HCT116 (cell line): ENCODE measurements at regions not wholly inside any gene's neighbourhood (a gene's known extent, or its start where the extent isn't known, plus 50 kb on each side); places are given as distances from the start of the nearest gene placed in this dataset.

Experiments used
- ATAC-seq: fragments of 200-7000 bp; cut with Tn5 transposase; 2 replicates; pipeline ENCODE4 v1.9.1; 2020; ENCODE audit warnings: mild to moderate bottlenecking, moderate library complexity
- BruUV-seq: library from RNA; stranded (reverse); fragments of 400-500 nt; replicated peaks from 2 replicates; lab custom pipeline; 2021; lab: Mats Ljungman, UMichigan
- CTCF ChIA-PET: fragments of 300-600 bp; sonication (Branson Sonifier 250); formaldehyde crosslinking; loops from one replicate; lab custom pipeline; 2021; ENCODE audit warnings: antibody characterized with exemption; lab: Charles Lee
- POLR2A ChIA-PET: fragments of 300-600, 350-600 bp; sonication (Branson Sonifier 250); formaldehyde crosslinking; loops from one replicate; lab custom pipeline; 2021; ENCODE audit warnings: antibody characterized with exemption; lab: Charles Lee
- RAD21 ChIA-PET, 2 experiments: fragments of 300-600 bp; sonication (Branson Sonifier 250); formaldehyde crosslinking; loops; one replicate each; lab custom pipeline; 2023; ENCODE audit warnings: low total read pairs in 2 of 2; ENCODE audit not compliant: uncharacterized antibody in 2 of 2, unreplicated experiment in 2 of 2, low non-redundant PET in 1 of 2; lab: Charles Lee
- DNase-seq: peaks from one replicate; pipeline ENCODE4 v3.0.0-alpha.2; 2010; ENCODE audit warnings: low read depth, low spot score
- H2AFZ ChIP-seq: fragments of 200-600 bp; shearing (Covaris generic), sonication (generic); 2 replicates; pipeline ENCODE4 v1.6.1; 2017; ENCODE audit warnings: low read depth, mixed run types, mixed read lengths, antibody characterized with exemption, low read length; ENCODE audit not compliant: poor library complexity, severe bottlenecking
- H3K27ac ChIP-seq: 2 replicates; pipeline ENCODE4 v1.5.1; 2012; ENCODE audit warnings: low read depth, low read length
- H3K27me3 ChIP-seq: fragments of 200-600 bp; sonication (generic); 2 replicates; pipeline ENCODE4 v1.6.1; 2016; ENCODE audit warnings: mixed run types, low read length, mixed read lengths; ENCODE audit not compliant: insufficient read depth
- H3K36me3 ChIP-seq, 2 experiments: fragments of 200-500 bp in 1 of 2; fragments of 200-600 bp in 1 of 2; sonication (Bioruptor generic) in 1 of 2; sonication (generic) in 1 of 2; 2 replicates each; pipeline versions ENCODE4 v1.5.1 to v1.6.1; 2014 to 2016; ENCODE audit warnings: low read length in 2 of 2, inconsistent platforms in 1 of 2, mixed read lengths in 1 of 2, mixed run types in 1 of 2; ENCODE audit not compliant: insufficient read depth in 2 of 2, control insufficient read depth in 1 of 2
- H3K4me1 ChIP-seq, 2 experiments: fragments of 200-600 bp in 1 of 2; sonication (generic) in 1 of 2; 2 replicates each; pipeline versions ENCODE4 v1.5.1 to v1.6.1; 2012 to 2017; ENCODE audit warnings: low read length in 2 of 2, inconsistent platforms in 1 of 2, mild to moderate bottlenecking in 1 of 2, mixed read lengths in 1 of 2, mixed run types in 1 of 2, moderate library complexity in 1 of 2; ENCODE audit not compliant: insufficient read depth in 2 of 2, control insufficient read depth in 1 of 2
- H3K4me2 ChIP-seq: fragments of 200-600 bp; sonication (generic); 2 replicates; pipeline ENCODE4 v1.6.1; 2017; ENCODE audit warnings: mixed run types, low read length, mixed read lengths
- H3K4me3 ChIP-seq, 2 experiments: fragments of 200-600 bp in 1 of 2; sonication (generic) in 1 of 2; replicated peaks in 1 of 2; 2 replicates each; pipeline ENCODE4 v1.5.1; 2011 to 2016; ENCODE audit warnings: low read length in 2 of 2, control low read depth in 1 of 2, low read depth in 1 of 2, mild to moderate bottlenecking in 1 of 2, mixed read lengths in 1 of 2, mixed run types in 1 of 2
- H3K79me2 ChIP-seq: fragments of 200-600 bp; sonication (generic); 2 replicates; pipeline ENCODE4 v1.6.1; 2017; ENCODE audit warnings: mild to moderate bottlenecking, mixed run types, low read length, moderate library complexity, mixed read lengths; ENCODE audit not compliant: insufficient read depth
- H3K9ac ChIP-seq: fragments of 200-600 bp; sonication (generic); 2 replicates; pipeline ENCODE4 v1.6.1; 2016; ENCODE audit warnings: low read length, mixed read lengths
- H3K9me2 ChIP-seq: fragments of 200-600 bp; sonication (generic), shearing (Covaris generic); 2 replicates; pipeline ENCODE4 v1.6.1; 2017; ENCODE audit warnings: mixed run types, mild to moderate bottlenecking, moderate library complexity; ENCODE audit not compliant: insufficient read depth
- H3K9me3 ChIP-seq, 2 experiments: fragments of 200-500 bp in 1 of 2; fragments of 200-600 bp in 1 of 2; sonication (Bioruptor generic) in 1 of 2; sonication (generic) in 1 of 2; 2 replicates each; pipeline ENCODE4 v1.6.1; 2014 to 2017; ENCODE audit warnings: low read length in 2 of 2, mixed read lengths in 2 of 2, inconsistent platforms in 1 of 2, low read depth in 1 of 2, mild to moderate bottlenecking in 1 of 2, mixed run types in 1 of 2, moderate library complexity in 1 of 2; ENCODE audit not compliant: control insufficient read depth in 1 of 2, insufficient read depth in 1 of 2
- H4K20me1 ChIP-seq: fragments of 200-600 bp; sonication (generic), shearing (Covaris generic); 2 replicates; pipeline ENCODE4 v1.6.1; 2017; ENCODE audit warnings: mixed run types, mild to moderate bottlenecking, moderate library complexity; ENCODE audit not compliant: insufficient read depth
- EGR1 ChIP-seq: IDR thresholded peaks from 2 replicates; pipeline ENCODE4 v1.6.1; 2012; ENCODE audit warnings: low read depth
- ELF1 ChIP-seq: IDR thresholded peaks from 2 replicates; pipeline ENCODE4 v1.6.1; 2012; ENCODE audit warnings: low read depth, borderline replicate concordance
- SIN3A ChIP-seq: IDR thresholded peaks from 2 replicates; pipeline ENCODE4 v1.6.1; 2012; ENCODE audit warnings: low read depth
- SP1 ChIP-seq: IDR thresholded peaks from 2 replicates; pipeline ENCODE4 v1.6.1; 2012; ENCODE audit warnings: low read depth
- YY1 ChIP-seq: IDR thresholded peaks from 2 replicates; pipeline ENCODE4 v1.6.1; 2011; ENCODE audit warnings: low read length, low read depth, moderate library complexity, mild to moderate bottlenecking; ENCODE audit not compliant: insufficient replicate concordance; ENCODE audit errors: extremely low read depth
- ZFX ChIP-seq: fragments of 450-650 bp; IDR thresholded peaks from 2 replicates; pipeline ENCODE4 v1.6.1; 2017
- ZNF274 ChIP-seq: fragments of 200-500 bp; sonication (Bioruptor generic); IDR thresholded peaks from 2 replicates; pipeline ENCODE4 v1.6.1; 2014; ENCODE audit warnings: mild to moderate bottlenecking, low read depth, low read length, inconsistent platforms
- intact Hi-C: fragments of 100-400 bp; cut with micrococcal nuclease; formaldehyde crosslinking; loops from 2 replicates; pipeline ENCODE4 v1.10.0; 2022
- TF ChIP-seq, protein P1 (sequence below): IDR thresholded peaks from 2 replicates; pipeline ENCODE4 v1.6.1; 2012; ENCODE audit warnings: low read depth

GRCh38 chr4:101418466-101418865 lies 71.1 kb upstream of the PPP3CA start:
- ChIA-PET RAD21 (no interaction called here), POLR2A (no interaction called here), CTCF (no interaction called here)
- H3K27me3 ChIP-seq = no peaks in the 10 kb centered on the region
- H4K20me1 ChIP-seq = no peaks in the 10 kb centered on the region
- no peaks in the 10 kb centered on the region for H3K36me3 ChIP-seq
- H3K9me3 ChIP-seq = no peaks in the 10 kb centered on the region
- no peaks in the 10 kb centered on the region for H3K79me2 ChIP-seq
- no peaks in the 10 kb centered on the region for H3K4me1 ChIP-seq
- BruUV-seq = no TSS peak
- H3K9me2 ChIP-seq = no peaks in the 10 kb centered on the region
- no peak overlapping the region for H3K27ac ChIP-seq
- intact Hi-C loops = no loop called here
- no peak for ATAC-seq
- no peak for DNase-seq
- no peak overlapping the region for H3K4me2 ChIP-seq
- H3K9ac ChIP-seq = no peak overlapping the region
- H3K4me3 ChIP-seq = no peak overlapping the region
- TF ChIP-seq ELF1 = no peak
- TF ChIP-seq ZFX = no peak
- no peak for TF ChIP-seq EGR1
- TF ChIP-seq, protein P1, sequence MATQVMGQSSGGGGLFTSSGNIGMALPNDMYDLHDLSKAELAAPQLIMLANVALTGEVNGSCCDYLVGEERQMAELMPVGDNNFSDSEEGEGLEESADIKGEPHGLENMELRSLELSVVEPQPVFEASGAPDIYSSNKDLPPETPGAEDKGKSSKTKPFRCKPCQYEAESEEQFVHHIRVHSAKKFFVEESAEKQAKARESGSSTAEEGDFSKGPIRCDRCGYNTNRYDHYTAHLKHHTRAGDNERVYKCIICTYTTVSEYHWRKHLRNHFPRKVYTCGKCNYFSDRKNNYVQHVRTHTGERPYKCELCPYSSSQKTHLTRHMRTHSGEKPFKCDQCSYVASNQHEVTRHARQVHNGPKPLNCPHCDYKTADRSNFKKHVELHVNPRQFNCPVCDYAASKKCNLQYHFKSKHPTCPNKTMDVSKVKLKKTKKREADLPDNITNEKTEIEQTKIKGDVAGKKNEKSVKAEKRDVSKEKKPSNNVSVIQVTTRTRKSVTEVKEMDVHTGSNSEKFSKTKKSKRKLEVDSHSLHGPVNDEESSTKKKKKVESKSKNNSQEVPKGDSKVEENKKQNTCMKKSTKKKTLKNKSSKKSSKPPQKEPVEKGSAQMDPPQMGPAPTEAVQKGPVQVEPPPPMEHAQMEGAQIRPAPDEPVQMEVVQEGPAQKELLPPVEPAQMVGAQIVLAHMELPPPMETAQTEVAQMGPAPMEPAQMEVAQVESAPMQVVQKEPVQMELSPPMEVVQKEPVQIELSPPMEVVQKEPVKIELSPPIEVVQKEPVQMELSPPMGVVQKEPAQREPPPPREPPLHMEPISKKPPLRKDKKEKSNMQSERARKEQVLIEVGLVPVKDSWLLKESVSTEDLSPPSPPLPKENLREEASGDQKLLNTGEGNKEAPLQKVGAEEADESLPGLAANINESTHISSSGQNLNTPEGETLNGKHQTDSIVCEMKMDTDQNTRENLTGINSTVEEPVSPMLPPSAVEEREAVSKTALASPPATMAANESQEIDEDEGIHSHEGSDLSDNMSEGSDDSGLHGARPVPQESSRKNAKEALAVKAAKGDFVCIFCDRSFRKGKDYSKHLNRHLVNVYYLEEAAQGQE = no peak
- no peak for TF ChIP-seq SP1
- TF ChIP-seq YY1 = no peak
- H2AFZ ChIP-seq = no peak overlapping the region

GRCh38 chr4:101418055-101418454 lies 70.7 kb upstream of the PPP3CA start:
- DNase-seq = no peak
- TF ChIP-seq SIN3A = no peak
- no peak for TF ChIP-seq ZNF274
- TF ChIP-seq EGR1 = no peak
- TF ChIP-seq ELF1 = no peak
- TF ChIP-seq, all 23 proteins: peak for 0
- Histone ChIP-seq H3K27ac (no peak overlapping the region), H3K79me2 (no peaks in the 10 kb centered on the region), H3K27me3 (no peaks in the 10 kb centered on the region), H3K36me3 (no peaks in the 10 kb centered on the region), H3K9me2 (no peaks in the 10 kb centered on the region), H4K20me1 (no peaks in the 10 kb centered on the region), H3K9me3 (no peaks in the 10 kb centered on the region), H3K4me1 (no peaks in the 10 kb centered on the region), H2AFZ (no peak overlapping the region), H3K9ac (no peak overlapping the region), H3K4me2 (no peak overlapping the region), H3K4me3 (no peak overlapping the region)
- ATAC-seq = no peak
- RAD21 ChIA-PET = no interaction called here
- intact Hi-C loops = no loop called here
- BruUV-seq = no TSS peak
- POLR2A ChIA-PET = no interaction called here
- CTCF ChIA-PET = no interaction called here
